NT2/D1 (cell line): ENCODE measurements at regions not wholly inside any gene's neighbourhood (a gene's known extent, or its start where the extent isn't known, plus 50 kb on each side); places are given as distances from the start of the nearest gene placed in this dataset.

Experiments
- DNase-seq: peaks from one replicate; pipeline ENCODE4 v3.0.0-alpha.2; 2011; ENCODE audit warnings: low read depth, low spot score
- H3K27me3 ChIP-seq: 2 replicates; pipeline ENCODE4 v1.6.0; 2011; ENCODE audit warnings: mild to moderate bottlenecking; ENCODE audit not compliant: insufficient read length, insufficient read depth
- H3K36me3 ChIP-seq: 2 replicates; pipeline ENCODE4 v1.6.1; 2011; ENCODE audit warnings: mild to moderate bottlenecking, low read length, mixed read lengths; ENCODE audit not compliant: insufficient read depth, insufficient read length
- H3K4me1 ChIP-seq: 2 replicates; pipeline ENCODE4 v1.5.1; 2011; ENCODE audit not compliant: insufficient read depth, insufficient read length
- H3K4me3 ChIP-seq: 2 replicates; pipeline ENCODE4 v1.5.1; 2011; ENCODE audit warnings: low read depth; ENCODE audit not compliant: insufficient read length
- H3K9ac ChIP-seq: 2 replicates; pipeline ENCODE4 v1.6.0; 2011; ENCODE audit warnings: low read depth; ENCODE audit not compliant: insufficient read length
- H3K9me3 ChIP-seq: 2 replicates; pipeline ENCODE4 v1.5.1; 2011; ENCODE audit warnings: mild to moderate bottlenecking, low read length; ENCODE audit not compliant: insufficient read depth
- SUZ12 ChIP-seq: IDR thresholded peaks from 2 replicates; pipeline ENCODE4 v1.6.1; 2011; ENCODE audit not compliant: insufficient read length, insufficient read depth; ENCODE audit errors: extremely low read depth
- YY1 ChIP-seq: IDR thresholded peaks from 2 replicates; pipeline ENCODE4 v1.6.1; 2011; ENCODE audit not compliant: insufficient read length, insufficient read depth
- ZNF274 ChIP-seq: IDR thresholded peaks from 2 replicates; pipeline ENCODE4 v1.6.1; 2011; ENCODE audit warnings: mild to moderate bottlenecking, low read depth, low read length

DNA sequence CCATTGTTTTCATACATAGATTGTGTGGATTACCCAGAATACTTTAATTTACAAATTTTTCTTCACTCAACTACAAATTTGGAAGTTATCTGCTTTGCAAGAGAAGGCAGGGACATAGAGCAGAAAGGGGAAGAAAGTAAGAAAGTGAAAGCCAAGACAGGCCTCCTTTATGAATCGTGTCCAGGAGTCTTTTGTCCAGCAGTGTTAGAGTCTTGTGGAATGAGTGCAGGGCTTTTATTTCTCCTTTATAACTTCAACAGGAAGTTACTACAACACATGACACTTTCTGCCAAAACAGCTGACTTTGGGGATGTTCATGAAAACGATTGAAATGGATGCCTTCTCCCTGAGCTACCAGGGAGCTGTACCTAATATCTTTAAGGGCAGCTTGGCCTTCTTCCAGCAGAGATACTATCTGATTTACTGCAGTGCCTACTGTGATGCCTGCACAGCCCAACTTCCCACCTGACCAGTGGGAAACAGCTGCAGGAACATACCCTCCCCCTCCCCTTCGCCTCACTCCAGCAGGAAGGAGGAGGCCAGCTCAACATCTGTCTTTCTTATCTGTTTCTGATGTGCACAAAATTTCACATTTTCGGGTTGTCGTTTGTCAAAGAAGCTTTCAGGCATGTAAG is 557.7 kb upstream of the SLIT2 start:
- Histone ChIP-seq H3K27me3 (no peaks in the 10 kb centered on the region), H3K9ac (no peak overlapping the region), H3K4me3 (no peak overlapping the region), H3K9me3 (no peaks in the 10 kb centered on the region), H3K4me1 (no peaks in the 10 kb centered on the region), H3K36me3 (no peaks in the 10 kb centered on the region)
- no peak for DNase-seq
- no peak for TF ChIP-seq YY1

DNA sequence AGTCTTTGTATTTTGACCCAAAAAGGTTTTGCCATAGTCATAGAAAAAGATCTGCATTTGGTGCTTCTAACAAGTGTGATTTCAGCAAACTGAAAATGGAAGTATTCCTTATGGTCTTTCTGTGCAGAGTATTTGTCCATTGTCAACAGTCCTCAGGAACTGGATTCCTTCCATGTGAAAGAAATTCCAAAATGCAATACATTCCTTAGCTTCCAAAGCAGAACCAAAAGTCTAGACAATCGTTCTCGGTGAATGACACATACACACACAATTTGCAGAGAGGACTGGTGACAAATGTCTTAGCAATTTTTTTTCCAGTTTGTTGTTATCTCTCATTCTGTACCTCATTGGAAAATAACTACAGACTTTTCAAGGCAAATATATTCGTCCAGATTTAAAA is 562.2 kb upstream of the SLIT2 start:
- Histone ChIP-seq H3K4me1 (no peaks in the 10 kb centered on the region), H3K27me3 (no peaks in the 10 kb centered on the region), H3K9me3 (no peaks in the 10 kb centered on the region), H3K9ac (no peak overlapping the region), H3K4me3 (no peak overlapping the region), H3K36me3 (no peaks in the 10 kb centered on the region)
- TF ChIP-seq YY1 (no peak), ZNF274 (no peak), SUZ12 (no peak)
- DNase-seq: no peak

DNA sequence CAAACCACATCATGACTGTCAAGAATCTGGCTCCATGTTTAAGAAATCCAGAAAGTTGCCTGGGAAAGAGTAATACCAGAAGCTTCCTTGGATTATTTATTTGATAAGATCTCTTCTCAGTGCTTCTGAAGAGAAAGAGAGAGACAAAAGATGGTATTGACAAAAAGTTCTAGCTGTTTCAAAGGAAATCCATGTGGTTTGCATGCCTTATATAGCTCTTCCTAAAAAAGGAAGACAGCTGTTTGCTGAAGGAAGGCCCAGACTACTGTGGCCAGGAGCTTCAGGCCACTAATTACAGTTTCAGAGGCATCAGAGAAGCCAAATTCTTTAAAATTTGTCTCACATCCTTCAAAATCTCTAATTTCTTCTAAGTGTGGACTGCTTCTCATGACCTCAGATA is 565.2 kb upstream of the SLIT2 start:
- Histone ChIP-seq H3K4me1 (no peaks in the 10 kb centered on the region), H3K27me3 (no peaks in the 10 kb centered on the region), H3K4me3 (no peak overlapping the region), H3K9me3 (no peaks in the 10 kb centered on the region), H3K9ac (no peak overlapping the region), H3K36me3 (no peaks in the 10 kb centered on the region)
- TF ChIP-seq SUZ12 (no peak), YY1 (no peak), ZNF274 (no peak)
- no peak for DNase-seq

DNA sequence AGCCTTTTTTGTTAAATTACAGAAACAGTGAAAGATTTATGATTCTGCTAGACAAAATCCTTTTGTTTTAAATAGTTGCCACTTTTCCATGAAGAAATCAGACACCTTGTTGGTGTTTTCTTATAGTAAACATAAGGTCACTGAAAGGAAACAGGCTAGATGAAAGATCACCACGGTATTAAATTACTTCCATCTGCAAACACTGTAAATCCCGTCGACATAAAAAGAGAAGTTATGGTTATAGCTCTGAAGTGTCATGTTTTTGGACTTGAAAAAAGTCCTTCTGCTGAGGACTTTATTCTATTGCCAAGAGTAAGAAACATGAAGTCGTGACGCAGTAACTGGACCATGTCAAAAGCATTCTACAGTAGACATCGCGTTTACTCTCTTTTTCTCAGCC is 567.6 kb upstream of the SLIT2 start:
- no peaks in the 10 kb centered on the region for H3K36me3 ChIP-seq
- no peak overlapping the region for H3K4me3 ChIP-seq
- H3K27me3 ChIP-seq: no peaks in the 10 kb centered on the region
- H3K9me3 ChIP-seq: no peaks in the 10 kb centered on the region
- DNase-seq: no peak
- TF ChIP-seq ZNF274: no peak
- TF ChIP-seq YY1: no peak
- no peak for TF ChIP-seq SUZ12
- H3K4me1 ChIP-seq: no peaks in the 10 kb centered on the region
- H3K9ac ChIP-seq: no peak overlapping the region

DNA sequence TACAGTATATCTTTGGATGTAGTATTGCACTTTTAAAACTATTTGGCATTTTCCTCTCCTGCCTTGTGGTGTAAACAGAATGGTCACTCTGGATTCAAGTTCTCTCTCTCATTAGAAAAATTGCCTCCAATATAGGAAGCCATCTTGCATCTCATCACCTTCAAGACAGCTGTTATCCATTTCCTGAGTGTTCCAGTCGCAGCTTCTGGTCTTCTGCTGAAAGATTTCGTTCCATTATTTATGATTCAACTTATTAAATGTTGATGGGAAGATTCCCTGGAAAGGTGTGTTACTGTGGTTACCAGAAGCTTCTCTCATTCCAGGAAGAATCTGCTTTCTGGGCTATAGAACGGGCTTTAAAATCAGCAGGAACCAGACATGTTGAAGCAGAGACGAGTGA is 568.3 kb upstream of the SLIT2 start:
- no peaks in the 10 kb centered on the region for H3K4me1 ChIP-seq
- H3K9me3 ChIP-seq: no peaks in the 10 kb centered on the region
- no peaks in the 10 kb centered on the region for H3K27me3 ChIP-seq
- no peak overlapping the region for H3K4me3 ChIP-seq
- no peaks in the 10 kb centered on the region for H3K36me3 ChIP-seq
- TF ChIP-seq YY1: no peak
- TF ChIP-seq ZNF274: no peak
- no peak for TF ChIP-seq SUZ12
- no peak for DNase-seq
- H3K9ac ChIP-seq: no peak overlapping the region

DNA sequence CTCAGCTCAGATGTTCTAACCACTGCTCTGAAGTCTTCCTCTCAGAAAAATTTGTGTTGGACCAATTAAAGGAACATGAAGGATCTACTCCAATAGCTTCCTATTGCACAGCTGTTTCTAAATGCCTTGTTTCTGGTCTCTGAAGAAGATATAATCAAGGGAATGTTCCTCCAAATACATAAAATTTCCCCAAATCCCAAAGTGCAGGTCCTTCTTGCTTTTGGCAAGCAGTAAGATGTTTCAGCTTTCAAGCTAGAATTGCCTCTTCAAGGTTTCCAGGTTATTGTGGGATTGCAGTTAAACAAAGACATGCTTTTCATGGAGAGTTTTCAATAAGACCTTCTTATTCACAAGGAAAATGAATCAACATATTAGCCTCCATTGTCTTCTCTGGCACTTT is 574.5 kb upstream of the SLIT2 start:
- no peak for DNase-seq
- Histone ChIP-seq H3K36me3 (no peaks in the 10 kb centered on the region), H3K9me3 (no peaks in the 10 kb centered on the region), H3K27me3 (no peaks in the 10 kb centered on the region), H3K4me1 (no peaks in the 10 kb centered on the region), H3K4me3 (no peak overlapping the region), H3K9ac (no peak overlapping the region)
- TF ChIP-seq SUZ12: no peak
- no peak for TF ChIP-seq YY1
- TF ChIP-seq ZNF274: no peak

DNA sequence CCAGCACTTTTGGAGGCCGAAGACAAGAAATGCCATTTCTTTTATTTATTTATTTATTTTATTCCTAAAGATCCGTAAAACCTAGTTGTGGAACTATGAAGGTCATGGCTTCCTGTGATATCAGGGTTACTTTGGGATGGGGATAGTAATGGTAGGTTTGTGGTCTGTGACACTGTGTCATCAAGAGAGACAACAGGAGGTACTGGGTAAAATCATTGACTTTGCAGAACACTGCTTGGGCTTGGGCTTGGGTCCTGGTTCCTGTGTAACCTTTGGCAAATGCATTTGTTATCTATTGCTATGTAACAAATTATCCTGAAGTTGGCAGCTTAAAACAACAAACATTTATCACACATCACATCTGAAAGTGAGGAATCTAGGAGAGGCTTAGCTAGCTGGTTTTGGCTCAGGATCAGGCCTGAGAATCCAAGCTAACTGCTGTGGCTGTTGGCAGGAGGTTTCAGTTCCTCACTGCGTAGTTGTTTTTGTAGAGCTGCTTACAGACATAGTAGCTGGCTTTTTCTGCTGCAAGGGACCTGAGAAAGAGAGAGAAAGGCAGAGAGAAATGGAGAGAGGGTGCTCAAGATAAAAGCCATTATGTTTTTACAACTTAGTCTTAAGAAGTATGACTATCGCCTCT is 576.4 kb upstream of the SLIT2 start:
- no peaks in the 10 kb centered on the region for H3K36me3 ChIP-seq
- no peak overlapping the region for H3K9ac ChIP-seq
- no peaks in the 10 kb centered on the region for H3K27me3 ChIP-seq
- no peak for DNase-seq
- H3K9me3 ChIP-seq: no peaks in the 10 kb centered on the region
- H3K4me3 ChIP-seq: no peak overlapping the region
- no peak for TF ChIP-seq YY1
- TF ChIP-seq SUZ12: no peak
- no peak for TF ChIP-seq ZNF274
- H3K4me1 ChIP-seq: no peaks in the 10 kb centered on the region
